SK-N-SH treated with all-trans-retinoic acid at 6 μM for 48 hours (cell line): ENCODE measurements at regions not wholly inside any gene's neighbourhood (a gene's known extent, or its start where the extent isn't known, plus 50 kb on each side); places are given as distances from the start of the nearest gene placed in this dataset.

ENCODE experiments used
- ARNTL ChIP-seq: fragments of 450-650 bp; formaldehyde crosslinking; IDR thresholded peaks from 2 replicates; pipeline ENCODE4 v1.5.0; 2020; ENCODE audit warnings: low read depth, mild to moderate bottlenecking, moderate library complexity, borderline replicate concordance
- CSRNP3 ChIP-seq: fragments of 250-450 bp; sonication (Bioruptor Pico); IDR thresholded peaks from 2 replicates; pipeline ENCODE4 v1.5.1; 2021; ENCODE audit warnings: mild to moderate bottlenecking, moderate library complexity
- ESRRG ChIP-seq: fragments of 250-450 bp; sonication (Bioruptor Pico); IDR thresholded peaks from 2 replicates; pipeline ENCODE4 v1.6.1; 2021; ENCODE audit warnings: mild to moderate bottlenecking
- ISL1 ChIP-seq: fragments of 250-450 bp; sonication (Bioruptor Pico); IDR thresholded peaks from 2 replicates; pipeline ENCODE4 v2.1.2; 2022; ENCODE audit warnings: mild to moderate bottlenecking, moderate library complexity
- PATZ1 ChIP-seq: fragments of 250-450 bp; sonication (Bioruptor Pico); IDR thresholded peaks from 2 replicates; pipeline ENCODE4 v1.8.0; 2020; ENCODE audit warnings: mild to moderate bottlenecking, moderate library complexity, borderline replicate concordance
- POU6F1 ChIP-seq: fragments of 250-450 bp; sonication (Bioruptor Pico); IDR thresholded peaks from 2 replicates; pipeline ENCODE4 v1.8.0; 2021; ENCODE audit warnings: low read depth, mild to moderate bottlenecking, moderate library complexity, borderline replicate concordance
- TCF4 ChIP-seq: fragments of 250-450 bp; sonication (Bioruptor Pico); IDR thresholded peaks from 2 replicates; pipeline ENCODE4 v1.8.0; 2021; ENCODE audit warnings: mild to moderate bottlenecking, moderate library complexity, borderline replicate concordance
- TSHZ2 ChIP-seq: fragments of 250-450 bp; sonication (Bioruptor Pico); IDR thresholded peaks from 2 replicates; pipeline ENCODE4 v1.5.0; 2020; ENCODE audit warnings: mild to moderate bottlenecking, moderate library complexity
- ZC3H10 ChIP-seq: fragments of 250-450 bp; sonication (Bioruptor Pico); IDR thresholded peaks from 2 replicates; pipeline ENCODE4 v1.5.1; 2021; ENCODE audit warnings: mild to moderate bottlenecking, moderate library complexity
- ZFP3 ChIP-seq: fragments of 250-450 bp; sonication (Bioruptor Pico); IDR thresholded peaks from 2 replicates; pipeline ENCODE4 v1.5.0; 2020; ENCODE audit warnings: mild to moderate bottlenecking, moderate library complexity

GRCh38 chr1:56374026-56374974 lies 205.1 kb downstream of the PLPP3 start:
- TF ChIP-seq ZFP3 (CRISPR knock-in tag) (no peak), POU6F1 (CRISPR knock-in tag) (no peak), TSHZ2 (0 out of 2 replicates have a peak, but pooled peaks have one; percentile 16), CSRNP3 (no peak), ARNTL (no peak), ISL1 (CRISPR knock-in tag) (peak; percentile 72), PATZ1 (CRISPR knock-in tag) (no peak), ZC3H10 (CRISPR knock-in tag) (no peak), TCF4 (CRISPR knock-in tag) (peak; percentile 54; the same call in 1 of the 2 replicates), ESRRG (CRISPR knock-in tag) (no peak)
